Fibroblast of mammary gland (primary cell): ENCODE measurements at regions not wholly inside any gene's neighbourhood (a gene's known extent, or its start where the extent isn't known, plus 50 kb on each side); places are given as distances from the start of the nearest gene placed in this dataset.
"Not testable (repeated sequence)": the region's sequence is repeated elsewhere in the genome, so short reads cannot be mapped to it uniquely, and the experiment has no call there.

Source experiments
- DNase-seq: peaks from one replicate; pipeline ENCODE4 v3.0.0-alpha.2; 2010; ENCODE audit warnings: low read depth
- H3K4me3 ChIP-seq: 2 replicates; pipeline ENCODE4 v1.5.1; 2011; ENCODE audit warnings: low read depth, mild to moderate bottlenecking, low read length, moderate library complexity; ENCODE audit not compliant: control insufficient read depth
- TF ChIP-seq, protein P1 (sequence below): conservative IDR thresholded peaks from 2 replicates; pipeline ENCODE4 v1.5.1; 2011; ENCODE audit warnings: low read depth, low read length, inconsistent platforms; ENCODE audit not compliant: control insufficient read depth, insufficient read depth

DNA sequence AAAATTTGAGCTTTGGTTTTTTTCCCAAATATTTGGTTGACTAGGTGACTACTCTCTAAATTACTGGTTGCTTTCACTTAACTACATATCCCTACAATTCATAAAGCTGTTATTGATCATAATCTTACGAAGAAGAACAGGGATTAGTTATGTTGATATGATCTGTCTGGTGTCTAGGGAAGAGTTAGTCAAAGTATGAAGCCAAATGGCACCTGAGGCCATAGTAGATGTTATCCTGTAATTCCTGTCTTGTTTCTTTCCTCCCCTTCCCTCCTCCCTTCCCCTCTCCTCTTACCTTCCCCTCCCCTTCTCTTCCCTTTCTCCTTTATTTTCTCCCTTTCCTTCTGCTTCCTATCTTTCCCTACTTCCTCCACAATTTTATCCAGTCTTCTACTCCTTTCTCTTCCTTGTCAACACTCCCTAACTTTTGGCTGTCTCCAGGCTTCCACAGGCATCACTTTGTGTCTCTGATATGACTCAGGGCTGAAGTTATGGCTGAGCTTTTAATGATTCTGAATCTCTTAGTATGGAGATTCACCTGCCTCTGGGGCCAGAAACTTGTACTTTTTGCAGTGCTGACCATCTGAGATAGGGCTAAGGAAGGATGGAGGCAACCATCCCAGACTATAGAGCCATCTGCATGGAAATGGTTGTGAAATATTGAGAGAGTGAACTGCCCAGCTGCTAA lies 149.9 kb upstream of the TCF4 start:
- no peak overlapping the region for H3K4me3 ChIP-seq
- TF ChIP-seq, protein P1, sequence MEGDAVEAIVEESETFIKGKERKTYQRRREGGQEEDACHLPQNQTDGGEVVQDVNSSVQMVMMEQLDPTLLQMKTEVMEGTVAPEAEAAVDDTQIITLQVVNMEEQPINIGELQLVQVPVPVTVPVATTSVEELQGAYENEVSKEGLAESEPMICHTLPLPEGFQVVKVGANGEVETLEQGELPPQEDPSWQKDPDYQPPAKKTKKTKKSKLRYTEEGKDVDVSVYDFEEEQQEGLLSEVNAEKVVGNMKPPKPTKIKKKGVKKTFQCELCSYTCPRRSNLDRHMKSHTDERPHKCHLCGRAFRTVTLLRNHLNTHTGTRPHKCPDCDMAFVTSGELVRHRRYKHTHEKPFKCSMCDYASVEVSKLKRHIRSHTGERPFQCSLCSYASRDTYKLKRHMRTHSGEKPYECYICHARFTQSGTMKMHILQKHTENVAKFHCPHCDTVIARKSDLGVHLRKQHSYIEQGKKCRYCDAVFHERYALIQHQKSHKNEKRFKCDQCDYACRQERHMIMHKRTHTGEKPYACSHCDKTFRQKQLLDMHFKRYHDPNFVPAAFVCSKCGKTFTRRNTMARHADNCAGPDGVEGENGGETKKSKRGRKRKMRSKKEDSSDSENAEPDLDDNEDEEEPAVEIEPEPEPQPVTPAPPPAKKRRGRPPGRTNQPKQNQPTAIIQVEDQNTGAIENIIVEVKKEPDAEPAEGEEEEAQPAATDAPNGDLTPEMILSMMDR: no peak
- no peak for DNase-seq

DNA sequence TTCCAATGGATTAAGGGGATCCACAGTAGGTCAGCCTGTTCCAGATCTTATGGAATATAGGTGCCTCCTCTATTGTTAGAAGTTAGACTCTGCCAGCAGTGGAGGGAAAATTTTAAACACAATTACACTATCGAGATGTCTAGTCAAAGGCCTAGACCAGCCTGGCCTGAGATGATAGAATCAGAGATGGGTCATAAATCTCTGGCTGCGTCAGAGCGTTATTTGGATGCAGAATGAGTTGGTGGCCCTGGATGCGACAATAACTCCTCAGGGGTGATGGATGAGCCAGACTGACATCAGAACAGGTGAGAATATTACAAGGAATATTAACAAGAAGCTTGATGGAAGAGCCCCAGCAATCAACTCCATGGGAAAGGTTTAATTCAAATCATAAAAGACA lies 149.3 kb upstream of the TCF4 start:
- H3K4me3 ChIP-seq: no peak overlapping the region
- DNase-seq: no peak
- TF ChIP-seq, protein P1: no peak

DNA sequence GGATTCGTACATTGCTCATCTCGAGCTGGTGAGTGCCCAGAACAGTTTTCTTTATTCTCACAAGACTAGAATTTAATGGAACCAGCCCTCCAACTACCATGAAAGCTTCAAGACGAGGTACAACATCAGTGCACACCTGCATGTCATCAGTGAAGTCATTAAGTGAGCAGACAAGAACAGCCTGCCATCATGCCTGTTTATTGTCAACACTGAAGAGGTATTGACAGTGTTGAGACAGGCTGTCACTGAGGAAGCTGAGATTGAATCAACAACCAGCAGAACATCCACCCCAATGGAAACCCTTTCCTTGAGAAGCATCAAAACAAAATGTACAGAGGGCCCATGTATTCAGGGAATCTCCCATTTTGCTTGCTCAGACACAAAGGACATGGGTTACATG lies 148.0 kb upstream of the TCF4 start:
- TF ChIP-seq, protein P1: no peak
- H3K4me3 ChIP-seq: no peak overlapping the region
- no peak for DNase-seq

DNA sequence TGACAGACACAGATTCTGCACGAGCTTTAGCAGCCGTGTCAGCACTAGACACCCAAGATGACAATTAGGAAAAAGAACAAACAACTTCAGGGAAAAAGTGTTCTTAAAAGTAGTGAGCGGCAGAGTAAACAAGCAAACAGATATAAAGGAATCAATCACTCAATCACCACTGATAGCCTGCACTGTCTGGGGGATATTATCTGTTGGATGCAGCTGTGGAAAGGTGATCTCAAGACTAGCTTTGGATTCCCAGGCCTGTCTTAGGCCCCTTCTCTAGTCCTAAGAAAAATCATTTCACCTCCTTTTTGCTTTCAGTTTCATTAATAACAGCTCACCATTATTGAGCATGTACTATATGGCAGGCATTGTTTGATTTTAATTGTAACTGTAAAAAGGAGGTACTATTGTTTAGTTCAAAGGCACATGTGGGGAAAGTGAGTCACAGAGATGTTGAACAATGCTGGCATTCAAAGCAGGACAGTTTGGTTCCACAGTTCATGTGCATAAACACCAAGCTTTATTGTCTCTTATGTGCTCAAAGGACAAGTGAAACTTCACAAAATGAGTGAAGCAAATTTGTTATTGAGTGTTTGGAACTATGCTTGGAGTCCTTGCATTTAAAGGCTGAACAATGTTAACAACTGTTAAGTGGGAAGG lies 147.3 kb upstream of the TCF4 start:
- no peak overlapping the region for H3K4me3 ChIP-seq
- TF ChIP-seq, protein P1: no peak
- no peak for DNase-seq

DNA sequence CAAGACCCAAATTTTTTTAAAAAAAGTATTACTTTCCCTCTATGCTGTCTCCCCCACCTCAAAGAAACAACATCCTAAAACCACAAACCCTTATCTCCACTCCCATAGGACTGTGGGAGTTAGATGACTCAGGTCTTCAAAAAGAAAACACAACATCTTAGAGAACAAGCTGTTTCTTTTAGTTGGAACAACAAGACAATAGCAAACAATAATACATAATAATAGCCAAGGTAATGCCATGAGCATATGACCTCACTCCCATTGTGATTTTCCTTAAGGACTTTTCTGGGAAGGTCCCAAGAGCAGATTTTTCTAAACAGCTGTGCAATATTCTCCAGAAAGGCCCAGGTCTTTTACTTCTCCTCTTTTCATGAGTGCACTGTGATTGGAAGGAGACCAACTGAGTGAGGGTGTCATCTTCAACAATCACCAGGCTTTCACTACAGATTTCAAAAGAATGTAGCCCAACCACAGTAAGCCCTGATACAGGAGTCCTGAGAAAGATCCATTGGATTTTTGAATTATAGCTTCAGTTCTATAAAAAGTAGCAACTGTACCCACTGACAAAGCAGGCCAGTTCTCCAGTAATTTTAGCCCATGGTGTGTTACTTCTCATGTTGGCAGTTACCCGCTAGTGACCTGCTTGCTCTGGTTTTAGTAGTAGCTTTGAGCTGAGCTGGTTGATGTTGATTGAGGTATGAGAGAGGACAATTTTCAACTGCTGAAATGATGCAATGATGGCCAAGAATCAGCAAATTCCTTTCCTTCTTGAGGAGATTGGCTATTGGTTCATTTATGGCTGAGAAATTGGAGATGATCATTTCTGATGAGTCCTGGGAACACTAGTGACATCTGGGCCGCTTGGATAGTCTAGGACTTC lies 144.5 kb upstream of the TCF4 start:
- TF ChIP-seq, protein P1: no peak
- no peak overlapping the region for H3K4me3 ChIP-seq

DNA sequence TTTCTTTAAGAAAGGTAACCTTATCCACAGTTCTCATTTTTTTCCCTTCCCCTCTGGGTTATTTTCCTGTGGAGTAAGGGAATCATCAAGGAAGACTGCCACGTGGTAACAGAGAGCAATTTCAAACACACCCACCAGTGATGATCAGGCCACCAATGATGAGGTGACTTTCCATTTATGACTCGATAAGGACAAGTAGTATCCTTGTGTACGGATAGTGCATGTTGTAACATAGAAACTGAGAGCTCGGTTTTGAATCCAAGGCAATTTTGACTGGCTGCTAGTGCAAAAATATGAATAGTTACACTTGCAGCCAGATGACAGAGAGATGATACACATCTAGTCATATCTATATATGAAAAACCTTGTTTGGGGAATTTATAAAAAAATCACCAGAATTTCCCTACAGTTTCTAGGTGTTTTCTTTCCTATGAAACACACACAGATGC lies 143.6 kb upstream of the TCF4 start:
- TF ChIP-seq, protein P1: no peak
- DNase-seq: peak; percentile 56

More for the DNA sequence above, 144.5 kb upstream of the TCF4 start:
- DNase-seq: peak; percentile 84

DNA sequence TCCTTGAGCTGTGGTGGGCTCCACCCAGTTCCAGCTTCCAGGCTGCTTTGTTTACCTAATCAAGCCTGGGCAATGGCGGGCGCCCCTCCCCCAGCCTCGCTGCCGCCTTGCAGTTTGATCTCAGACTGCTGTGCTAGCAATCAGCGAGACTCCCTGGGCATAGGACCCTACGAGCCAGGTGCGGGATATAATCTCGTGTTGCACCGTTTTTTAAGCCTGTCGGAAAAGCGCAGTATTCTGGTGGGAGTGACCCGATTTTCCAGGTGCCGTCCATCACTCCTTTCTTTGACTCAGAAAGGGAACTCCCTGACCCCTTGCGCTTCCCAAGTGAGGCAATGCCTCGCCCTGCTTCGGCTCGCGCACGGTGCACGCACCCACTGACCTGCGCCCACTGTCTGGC lies 133.0 kb upstream of the TCF4 start:
- H3K4me3 ChIP-seq, DNase-seq: not testable (repeated sequence)

More for the DNA sequence above, 143.6 kb upstream of the TCF4 start:
- H3K4me3 ChIP-seq: no peak overlapping the region
